ENCODE measurements at regions not wholly inside any gene's neighbourhood (a gene's known extent, or its start where the extent isn't known, plus 50 kb on each side); places are given as distances from the start of the nearest gene placed in this dataset.
"Not testable (repeated sequence)": the region's sequence is repeated elsewhere in the genome, so short reads cannot be mapped to it uniquely, and the experiment has no call there.

DNA sequence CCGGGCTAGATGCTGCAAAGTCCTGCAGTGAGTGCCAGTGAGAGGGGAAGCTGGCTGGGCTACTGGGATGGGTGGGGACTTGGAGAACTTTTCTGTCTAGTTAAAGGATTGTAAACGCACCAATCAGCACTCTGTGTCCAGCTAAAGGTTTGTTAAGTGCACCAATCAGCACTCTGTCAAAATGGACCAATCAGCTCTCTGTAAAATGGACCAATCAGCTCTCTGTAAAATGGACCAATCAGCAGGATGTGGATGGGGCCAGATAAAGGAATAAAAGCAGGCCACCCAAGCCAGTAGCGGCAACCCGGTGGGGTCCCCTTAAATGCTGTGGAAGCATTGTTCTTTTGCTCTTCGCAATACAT, 318.2 kb downstream of the RAPGEF2 start:
- TF ChIP-seq, protein P1, sequence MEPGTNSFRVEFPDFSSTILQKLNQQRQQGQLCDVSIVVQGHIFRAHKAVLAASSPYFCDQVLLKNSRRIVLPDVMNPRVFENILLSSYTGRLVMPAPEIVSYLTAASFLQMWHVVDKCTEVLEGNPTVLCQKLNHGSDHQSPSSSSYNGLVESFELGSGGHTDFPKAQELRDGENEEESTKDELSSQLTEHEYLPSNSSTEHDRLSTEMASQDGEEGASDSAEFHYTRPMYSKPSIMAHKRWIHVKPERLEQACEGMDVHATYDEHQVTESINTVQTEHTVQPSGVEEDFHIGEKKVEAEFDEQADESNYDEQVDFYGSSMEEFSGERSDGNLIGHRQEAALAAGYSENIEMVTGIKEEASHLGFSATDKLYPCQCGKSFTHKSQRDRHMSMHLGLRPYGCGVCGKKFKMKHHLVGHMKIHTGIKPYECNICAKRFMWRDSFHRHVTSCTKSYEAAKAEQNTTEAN (CRISPR knock-in tag; conservative IDR thresholded peaks at IDR 0.05) = not testable (repeated sequence)
- TF ChIP-seq ZFAT (CRISPR knock-in tag; conservative IDR thresholded peaks at IDR 0.05) = not testable (repeated sequence)
- TF ChIP-seq, protein P2, sequence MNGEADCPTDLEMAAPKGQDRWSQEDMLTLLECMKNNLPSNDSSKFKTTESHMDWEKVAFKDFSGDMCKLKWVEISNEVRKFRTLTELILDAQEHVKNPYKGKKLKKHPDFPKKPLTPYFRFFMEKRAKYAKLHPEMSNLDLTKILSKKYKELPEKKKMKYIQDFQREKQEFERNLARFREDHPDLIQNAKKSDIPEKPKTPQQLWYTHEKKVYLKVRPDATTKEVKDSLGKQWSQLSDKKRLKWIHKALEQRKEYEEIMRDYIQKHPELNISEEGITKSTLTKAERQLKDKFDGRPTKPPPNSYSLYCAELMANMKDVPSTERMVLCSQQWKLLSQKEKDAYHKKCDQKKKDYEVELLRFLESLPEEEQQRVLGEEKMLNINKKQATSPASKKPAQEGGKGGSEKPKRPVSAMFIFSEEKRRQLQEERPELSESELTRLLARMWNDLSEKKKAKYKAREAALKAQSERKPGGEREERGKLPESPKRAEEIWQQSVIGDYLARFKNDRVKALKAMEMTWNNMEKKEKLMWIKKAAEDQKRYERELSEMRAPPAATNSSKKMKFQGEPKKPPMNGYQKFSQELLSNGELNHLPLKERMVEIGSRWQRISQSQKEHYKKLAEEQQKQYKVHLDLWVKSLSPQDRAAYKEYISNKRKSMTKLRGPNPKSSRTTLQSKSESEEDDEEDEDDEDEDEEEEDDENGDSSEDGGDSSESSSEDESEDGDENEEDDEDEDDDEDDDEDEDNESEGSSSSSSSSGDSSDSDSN (CRISPR knock-in tag; IDR thresholded peaks at IDR 0.05) = not testable (repeated sequence)
